ENCODE measurements at regions not wholly inside any gene's neighbourhood (a gene's known extent, or its start where the extent isn't known, plus 50 kb on each side); places are given as distances from the start of the nearest gene placed in this dataset.

- Mint-ChIP-seq H3K27me3 (ENCODE audit: unreplicated experiment) (no peaks in the 10 kb centered on the region), H3K27ac (ENCODE audit: unreplicated experiment) (no peak overlapping the region), H3K4me1 (ENCODE audit: unreplicated experiment) (peaks cover 8% of the 10 kb centered on the region), H3K4me3 (ENCODE audit: unreplicated experiment) (no peak overlapping the region), H3K9me3 (ENCODE audit: unreplicated experiment) (no peaks in the 10 kb centered on the region), H3K36me3 (ENCODE audit: unreplicated experiment) (no peaks in the 10 kb centered on the region)
- DNase-seq (ENCODE audit: extremely low spot score, unreplicated experiment): no peak
- no peak for TF ChIP-seq CTCF (IDR thresholded peaks at IDR 0.05)
Measured at GRCh38 chr6:170229396-170229795, 61.5 kb downstream of the DLL1 start.

- H3K4me1 Mint-ChIP-seq (ENCODE audit: unreplicated experiment): peaks cover 10% of the 10 kb centered on the region
- no peaks in the 10 kb centered on the region for H3K9me3 Mint-ChIP-seq (ENCODE audit: unreplicated experiment)
- H3K36me3 Mint-ChIP-seq (ENCODE audit: unreplicated experiment): no peaks in the 10 kb centered on the region
- H3K27ac Mint-ChIP-seq (ENCODE audit: unreplicated experiment): no peak overlapping the region
- no peak for DNase-seq (ENCODE audit: extremely low spot score, unreplicated experiment)
- H3K4me3 Mint-ChIP-seq (ENCODE audit: unreplicated experiment): no peak overlapping the region
- no peaks in the 10 kb centered on the region for H3K27me3 Mint-ChIP-seq (ENCODE audit: unreplicated experiment)
- TF ChIP-seq CTCF (IDR thresholded peaks at IDR 0.05): no peak
Measured at GRCh38 chr6:170228946-170229310, 62.0 kb downstream of the DLL1 start.

GRCh38 chr6:170227996-170228945, 62.6 kb downstream of the DLL1 start:
- TF ChIP-seq CTCF (IDR thresholded peaks at IDR 0.05): no peak
- H3K9me3 Mint-ChIP-seq (ENCODE audit: unreplicated experiment): no peaks in the 10 kb centered on the region
- H3K27ac Mint-ChIP-seq (ENCODE audit: unreplicated experiment): no peak overlapping the region
- no peaks in the 10 kb centered on the region for H3K27me3 Mint-ChIP-seq (ENCODE audit: unreplicated experiment)
- H3K4me3 Mint-ChIP-seq (ENCODE audit: unreplicated experiment): no peak overlapping the region
- no peaks in the 10 kb centered on the region for H3K36me3 Mint-ChIP-seq (ENCODE audit: unreplicated experiment)
- DNase-seq (ENCODE audit: extremely low spot score, unreplicated experiment): no peak
- peaks cover 10% of the 10 kb centered on the region for H3K4me1 Mint-ChIP-seq (ENCODE audit: unreplicated experiment)

GRCh38 chr6:170227521-170227983, 63.3 kb downstream of the DLL1 start:
- Mint-ChIP-seq H3K4me3 (ENCODE audit: unreplicated experiment) (no peak overlapping the region), H3K27me3 (ENCODE audit: unreplicated experiment) (no peaks in the 10 kb centered on the region), H3K27ac (ENCODE audit: unreplicated experiment) (no peak overlapping the region), H3K36me3 (ENCODE audit: unreplicated experiment) (no peaks in the 10 kb centered on the region), H3K4me1 (ENCODE audit: unreplicated experiment) (peaks cover 10% of the 10 kb centered on the region), H3K9me3 (ENCODE audit: unreplicated experiment) (no peaks in the 10 kb centered on the region)
- no peak for TF ChIP-seq CTCF (IDR thresholded peaks at IDR 0.05)
- no peak for DNase-seq (ENCODE audit: extremely low spot score, unreplicated experiment)

GRCh38 chr6:170226647-170227046, 64.2 kb downstream of the DLL1 start:
- DNase-seq (ENCODE audit: extremely low spot score, unreplicated experiment): no peak
- Mint-ChIP-seq H3K27ac (ENCODE audit: unreplicated experiment) (no peak overlapping the region), H3K4me1 (ENCODE audit: unreplicated experiment) (peaks cover 10% of the 10 kb centered on the region)

More at GRCh38 chr6:170226647-170227046, 64.2 kb downstream of the DLL1 start:
- H3K9me3 Mint-ChIP-seq (ENCODE audit: unreplicated experiment): no peaks in the 10 kb centered on the region
- H3K36me3 Mint-ChIP-seq (ENCODE audit: unreplicated experiment): no peaks in the 10 kb centered on the region
- H3K4me3 Mint-ChIP-seq (ENCODE audit: unreplicated experiment): no peak overlapping the region
- no peak for TF ChIP-seq CTCF (IDR thresholded peaks at IDR 0.05)
- no peaks in the 10 kb centered on the region for H3K27me3 Mint-ChIP-seq (ENCODE audit: unreplicated experiment)

Measured in osteocyte (in vitro differentiated cells).